Osteocyte (in vitro differentiated cells): ENCODE measurements at regions not wholly inside any gene's neighbourhood (a gene's known extent, or its start where the extent isn't known, plus 50 kb on each side); places are given as distances from the start of the nearest gene placed in this dataset.

ENCODE experiments used
- DNase-seq: peaks from one replicate; pipeline ENCODE4 v3.0.0; 2021; ENCODE audit warnings: mixed read lengths; ENCODE audit not compliant: unreplicated experiment; ENCODE audit errors: extremely low spot score
- H3K27ac Mint-ChIP-seq: one replicate; pipeline ENCODE4 v1.8.0; 2021; ENCODE audit warnings: mild to moderate bottlenecking, mixed read lengths; ENCODE audit not compliant: unreplicated experiment
- H3K27me3 Mint-ChIP-seq: one replicate; pipeline ENCODE4 v1.8.0; 2021; ENCODE audit warnings: mixed read lengths; ENCODE audit not compliant: unreplicated experiment
- H3K36me3 Mint-ChIP-seq: one replicate; pipeline ENCODE4 v1.8.0; 2021; ENCODE audit warnings: mixed read lengths; ENCODE audit not compliant: unreplicated experiment
- H3K4me1 Mint-ChIP-seq: one replicate; pipeline ENCODE4 v1.8.0; 2021; ENCODE audit warnings: mixed read lengths; ENCODE audit not compliant: unreplicated experiment
- H3K4me3 Mint-ChIP-seq: one replicate; pipeline ENCODE4 v1.8.0; 2021; ENCODE audit warnings: mild to moderate bottlenecking, moderate library complexity, mixed read lengths; ENCODE audit not compliant: unreplicated experiment
- H3K9me3 Mint-ChIP-seq: one replicate; pipeline ENCODE4 v1.8.0; 2021; ENCODE audit warnings: mixed read lengths; ENCODE audit not compliant: unreplicated experiment
- TF ChIP-seq, protein P1 (sequence below): fragments of 200-600 bp; sonication (generic); IDR thresholded peaks from 2 replicates; pipeline ENCODE4 v1.5.0; 2021; ENCODE audit warnings: antibody characterized with exemption, mild to moderate bottlenecking, moderate library complexity

- DNase-seq = no peak
- no peaks in the 10 kb centered on the region for H3K36me3 Mint-ChIP-seq
- no peak overlapping the region for H3K27ac Mint-ChIP-seq
- H3K4me1 Mint-ChIP-seq = no peaks in the 10 kb centered on the region
- no peak overlapping the region for H3K4me3 Mint-ChIP-seq
- no peaks in the 10 kb centered on the region for H3K9me3 Mint-ChIP-seq
- TF ChIP-seq, protein P1, sequence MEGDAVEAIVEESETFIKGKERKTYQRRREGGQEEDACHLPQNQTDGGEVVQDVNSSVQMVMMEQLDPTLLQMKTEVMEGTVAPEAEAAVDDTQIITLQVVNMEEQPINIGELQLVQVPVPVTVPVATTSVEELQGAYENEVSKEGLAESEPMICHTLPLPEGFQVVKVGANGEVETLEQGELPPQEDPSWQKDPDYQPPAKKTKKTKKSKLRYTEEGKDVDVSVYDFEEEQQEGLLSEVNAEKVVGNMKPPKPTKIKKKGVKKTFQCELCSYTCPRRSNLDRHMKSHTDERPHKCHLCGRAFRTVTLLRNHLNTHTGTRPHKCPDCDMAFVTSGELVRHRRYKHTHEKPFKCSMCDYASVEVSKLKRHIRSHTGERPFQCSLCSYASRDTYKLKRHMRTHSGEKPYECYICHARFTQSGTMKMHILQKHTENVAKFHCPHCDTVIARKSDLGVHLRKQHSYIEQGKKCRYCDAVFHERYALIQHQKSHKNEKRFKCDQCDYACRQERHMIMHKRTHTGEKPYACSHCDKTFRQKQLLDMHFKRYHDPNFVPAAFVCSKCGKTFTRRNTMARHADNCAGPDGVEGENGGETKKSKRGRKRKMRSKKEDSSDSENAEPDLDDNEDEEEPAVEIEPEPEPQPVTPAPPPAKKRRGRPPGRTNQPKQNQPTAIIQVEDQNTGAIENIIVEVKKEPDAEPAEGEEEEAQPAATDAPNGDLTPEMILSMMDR = no peak
- peaks cover 3% of the 10 kb centered on the region for H3K27me3 Mint-ChIP-seq
Observed at GRCh38 chr15:93467337-93467736, 378.3 kb upstream of the RGMA start.

- TF ChIP-seq, protein P1 = no peak
- Mint-ChIP-seq H3K4me1 (no peaks in the 10 kb centered on the region), H3K27me3 (peaks cover 3% of the 10 kb centered on the region), H3K27ac (no peak overlapping the region), H3K4me3 (no peak overlapping the region), H3K9me3 (no peaks in the 10 kb centered on the region), H3K36me3 (no peaks in the 10 kb centered on the region)
- no peak for DNase-seq
Observed at GRCh38 chr15:93466380-93466779, 377.4 kb upstream of the RGMA start.

- no peak overlapping the region for H3K27ac Mint-ChIP-seq
- no peak overlapping the region for H3K4me3 Mint-ChIP-seq
- peaks cover 4% of the 10 kb centered on the region for H3K9me3 Mint-ChIP-seq
Observed at GRCh38 chr15:93462690-93463089, 373.7 kb upstream of the RGMA start.

DNA sequence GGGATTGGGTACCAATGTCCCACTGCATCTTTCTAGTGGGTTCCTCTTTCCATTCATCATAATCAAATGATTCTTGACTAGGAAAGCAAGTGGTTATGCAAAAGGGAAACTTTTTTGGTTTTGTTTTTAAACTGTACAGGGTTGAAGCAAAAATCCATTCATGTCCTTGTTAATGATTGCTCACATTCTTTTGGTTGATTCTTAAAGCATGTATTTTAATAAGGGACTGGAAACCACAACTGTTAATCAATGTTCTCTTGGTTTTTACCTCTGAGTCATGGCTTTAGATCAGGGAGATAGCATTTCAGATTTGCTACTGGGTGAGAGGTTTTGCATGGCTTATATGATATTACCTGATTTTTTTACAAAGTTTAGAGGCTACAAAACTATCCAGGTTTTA, 371.7 kb upstream of the RGMA start:
- Mint-ChIP-seq H3K27me3 (no peaks in the 10 kb centered on the region), H3K9me3 (peaks cover 4% of the 10 kb centered on the region), H3K36me3 (no peaks in the 10 kb centered on the region), H3K4me1 (no peaks in the 10 kb centered on the region), H3K27ac (no peak overlapping the region), H3K4me3 (no peak overlapping the region)
- no peak for DNase-seq
- TF ChIP-seq, protein P1 = no peak

More at GRCh38 chr15:93462690-93463089, 373.7 kb upstream of the RGMA start:
- TF ChIP-seq, protein P1 = no peak
- no peak for DNase-seq
- no peaks in the 10 kb centered on the region for H3K36me3 Mint-ChIP-seq
- H3K27me3 Mint-ChIP-seq = peaks cover 3% of the 10 kb centered on the region
- H3K4me1 Mint-ChIP-seq = no peaks in the 10 kb centered on the region

DNA sequence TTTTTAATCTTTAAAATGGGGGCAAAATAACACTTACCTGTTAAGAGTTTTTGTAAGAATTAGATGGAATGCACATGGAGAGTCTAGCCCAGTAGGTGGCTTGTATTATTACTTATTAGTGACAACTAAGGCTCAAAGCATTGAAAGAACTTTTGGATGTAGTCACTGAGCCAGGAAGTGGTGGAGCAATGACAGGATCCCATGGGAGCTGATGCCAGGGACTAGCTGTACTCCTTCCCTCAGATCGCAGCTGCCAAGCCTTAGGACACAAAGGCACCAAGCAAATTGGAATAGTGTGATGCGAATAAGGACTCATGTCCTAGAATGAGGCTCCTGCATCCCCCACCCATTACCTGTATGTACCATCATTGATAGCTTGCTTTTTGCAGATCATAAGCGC, 370.4 kb upstream of the RGMA start:
- H3K27ac Mint-ChIP-seq = no peak overlapping the region
- TF ChIP-seq, protein P1 = no peak
- H3K27me3 Mint-ChIP-seq = no peaks in the 10 kb centered on the region
- H3K4me1 Mint-ChIP-seq = no peaks in the 10 kb centered on the region
- peaks cover 4% of the 10 kb centered on the region for H3K9me3 Mint-ChIP-seq
- H3K4me3 Mint-ChIP-seq = no peak overlapping the region
- no peak for DNase-seq
- no peaks in the 10 kb centered on the region for H3K36me3 Mint-ChIP-seq
